Uterus (tissue), 3 donors: ENCODE measurements at regions not wholly inside any gene's neighbourhood (a gene's known extent, or its start where the extent isn't known, plus 50 kb on each side); places are given as distances from the start of the nearest gene placed in this dataset.

ENCODE experiments used
- DNase-seq, 2 donors: peaks; one replicate each; pipeline ENCODE4 v3.0.0-alpha.2; 2019 to 2020
- H3K27ac ChIP-seq, 2 donors: fragments of 200-600 bp; sonication (generic); 1 replicate in 1 of 2; 2 replicates in 1 of 2; pipeline ENCODE4 v1.5.1; 2016 to 2018
- H3K27me3 ChIP-seq, 2 donors: fragments of 200-600 bp; sonication (generic); one replicate each; pipeline ENCODE4 v1.5.1; 2018 to 2019; ENCODE audit warnings: control low read depth in 1 of 2
- H3K36me3 ChIP-seq, 2 donors: fragments of 200-600 bp; sonication (generic); one replicate each; pipeline ENCODE4 v1.5.1; 2019; ENCODE audit warnings: control low read depth in 1 of 2
- H3K4me1 ChIP-seq, 2 donors: fragments of 200-600 bp; sonication (generic); one replicate each; pipeline ENCODE4 v1.5.1; 2018 to 2019; ENCODE audit warnings: control low read depth in 1 of 2
- H3K4me3 ChIP-seq, 2 donors: fragments of 200-600 bp; sonication (generic); 1 replicate in 1 of 2; 2 replicates in 1 of 2; pipeline ENCODE4 v1.5.1; 2018 to 2019; ENCODE audit warnings: mild to moderate bottlenecking in 1 of 2
- H3K9me3 ChIP-seq, 2 donors: fragments of 200-600 bp; sonication (generic); one replicate each; pipeline ENCODE4 v1.5.1; 2019; ENCODE audit warnings: control low read depth in 1 of 2
- POLR2A ChIP-seq, 2 donors: fragments of 450-650 bp; IDR thresholded peaks; one replicate each; pipeline ENCODE4 v1.6.1; 2016; ENCODE audit warnings: antibody characterized with exemption in 2 of 2, mild to moderate bottlenecking in 1 of 2, moderate library complexity in 1 of 2
- intact Hi-C: fragments of 100-400 bp; cut with DNase I; formaldehyde crosslinking; loops from one replicate; pipeline ENCODE4 v1.15.1; 2023; ENCODE audit warnings: low total_unique reads
- TF ChIP-seq, protein P1 (sequence below), 4 experiments: fragments of 200-600 bp in 2 of 4; fragments of 450-650 bp in 2 of 4; sonication (generic) in 2 of 4; IDR thresholded peaks; one replicate each; pipeline ENCODE4 v1.5.1; 2016 to 2019; ENCODE audit warnings: antibody characterized with exemption in 4 of 4, mild to moderate bottlenecking in 2 of 4, moderate library complexity in 1 of 4
- donor health status: DM: yes; HTN: yes; CAD: no.

DNA sequence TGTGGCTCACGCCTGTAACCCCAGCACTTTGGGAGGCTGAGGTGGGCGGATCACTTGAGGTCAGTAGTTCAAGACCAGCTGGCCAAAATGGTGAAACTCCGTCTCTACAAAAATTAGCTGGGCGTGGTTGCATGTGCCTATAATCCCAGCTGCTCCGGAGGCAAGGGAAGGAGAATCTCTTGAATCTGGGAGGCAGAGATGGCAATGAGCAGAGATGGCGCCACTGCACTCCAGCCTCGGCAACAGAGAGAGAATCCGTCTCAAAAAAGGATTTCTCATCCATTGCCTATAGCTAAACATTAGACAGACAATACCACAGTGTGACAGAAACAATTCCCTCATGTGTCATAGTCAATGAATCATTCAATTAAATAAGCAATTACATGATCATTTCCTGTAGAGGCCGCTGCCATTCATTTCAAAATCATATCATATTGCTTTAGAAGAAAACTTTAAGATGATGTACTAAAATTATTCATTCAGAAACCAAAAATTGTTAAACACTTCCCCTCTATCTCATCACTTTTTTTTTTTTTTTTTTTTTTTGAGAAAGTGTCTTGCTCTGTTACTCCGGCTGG lies 69.5 kb upstream of the TGIF1 start:
- H3K4me3 ChIP-seq = no peak overlapping the region
- H3K36me3 ChIP-seq = no peaks in the 10 kb centered on the region
- no peaks in the 10 kb centered on the region for H3K9me3 ChIP-seq
- DNase-seq = no peak
- no peak overlapping the region for H3K27ac ChIP-seq
- no peaks in the 10 kb centered on the region for H3K4me1 ChIP-seq
- TF ChIP-seq POLR2A (IDR thresholded peaks at IDR 0.05) = no peak
- TF ChIP-seq, protein P1, sequence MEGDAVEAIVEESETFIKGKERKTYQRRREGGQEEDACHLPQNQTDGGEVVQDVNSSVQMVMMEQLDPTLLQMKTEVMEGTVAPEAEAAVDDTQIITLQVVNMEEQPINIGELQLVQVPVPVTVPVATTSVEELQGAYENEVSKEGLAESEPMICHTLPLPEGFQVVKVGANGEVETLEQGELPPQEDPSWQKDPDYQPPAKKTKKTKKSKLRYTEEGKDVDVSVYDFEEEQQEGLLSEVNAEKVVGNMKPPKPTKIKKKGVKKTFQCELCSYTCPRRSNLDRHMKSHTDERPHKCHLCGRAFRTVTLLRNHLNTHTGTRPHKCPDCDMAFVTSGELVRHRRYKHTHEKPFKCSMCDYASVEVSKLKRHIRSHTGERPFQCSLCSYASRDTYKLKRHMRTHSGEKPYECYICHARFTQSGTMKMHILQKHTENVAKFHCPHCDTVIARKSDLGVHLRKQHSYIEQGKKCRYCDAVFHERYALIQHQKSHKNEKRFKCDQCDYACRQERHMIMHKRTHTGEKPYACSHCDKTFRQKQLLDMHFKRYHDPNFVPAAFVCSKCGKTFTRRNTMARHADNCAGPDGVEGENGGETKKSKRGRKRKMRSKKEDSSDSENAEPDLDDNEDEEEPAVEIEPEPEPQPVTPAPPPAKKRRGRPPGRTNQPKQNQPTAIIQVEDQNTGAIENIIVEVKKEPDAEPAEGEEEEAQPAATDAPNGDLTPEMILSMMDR (IDR thresholded peaks at IDR 0.05) = no peak
- H3K27me3 ChIP-seq = no peaks in the 10 kb centered on the region
- intact Hi-C loops = no loop called here

- no peak for DNase-seq
- H3K27me3 ChIP-seq = no peaks in the 10 kb centered on the region
- H3K9me3 ChIP-seq = no peaks in the 10 kb centered on the region
- no peaks in the 10 kb centered on the region for H3K4me1 ChIP-seq
- TF ChIP-seq, protein P1 (IDR thresholded peaks at IDR 0.05) = no peak
- TF ChIP-seq POLR2A (IDR thresholded peaks at IDR 0.05) = no peak
- H3K4me3 ChIP-seq = no peak overlapping the region
- intact Hi-C loops = no loop called here
- no peak overlapping the region for H3K27ac ChIP-seq
- H3K36me3 ChIP-seq = no peaks in the 10 kb centered on the region
These were observed 66.5 kb upstream of the TGIF1 start for GRCh38 chr18:3383381-3383915.

DNA sequence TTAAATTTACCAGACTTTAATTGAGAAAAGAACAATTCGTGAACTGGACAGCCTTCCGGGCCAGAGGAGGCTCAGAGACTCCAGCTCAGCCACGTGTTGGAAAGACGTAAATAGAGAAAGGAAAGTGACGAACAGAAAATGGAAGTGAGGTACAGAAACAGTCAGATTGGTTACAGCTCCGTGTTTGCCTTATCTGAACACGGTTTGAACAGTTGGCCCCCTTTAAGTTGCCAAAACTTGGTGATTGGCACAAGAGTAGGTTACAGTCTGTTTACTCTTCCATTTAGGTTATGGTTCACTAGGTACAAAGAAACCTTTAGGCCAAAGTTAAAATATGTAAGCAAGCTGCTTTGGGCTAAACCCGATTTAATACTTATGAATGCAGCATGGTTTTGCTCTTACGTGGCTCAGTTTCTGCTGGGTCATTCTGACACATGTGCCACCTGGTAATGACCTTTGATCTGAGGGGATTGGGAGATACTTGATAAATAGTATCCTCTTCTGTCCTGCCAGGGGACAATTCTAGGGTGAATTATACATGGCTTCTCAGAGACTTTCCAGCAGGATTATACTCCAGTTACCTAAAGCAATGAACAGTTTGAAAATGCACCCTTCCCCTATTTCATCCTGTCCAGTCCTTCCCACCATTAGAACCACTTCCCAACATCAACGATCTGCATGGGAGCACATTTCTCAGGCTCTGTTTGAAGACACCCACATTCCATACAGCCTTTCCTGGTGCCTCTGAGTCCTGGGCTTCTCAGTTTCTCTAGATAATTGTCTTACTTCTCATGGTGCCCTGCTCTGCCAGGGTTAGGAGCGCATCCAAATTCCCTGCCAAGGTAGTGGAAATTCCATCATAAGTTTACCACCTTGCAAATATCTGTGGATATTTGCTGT lies 65.1 kb upstream of the TGIF1 start:
- H3K9me3 ChIP-seq = peaks cover 0 to 2% of the 10 kb centered on the region in 2 donors
- H3K4me3 ChIP-seq = no peak overlapping the region
- H3K27ac ChIP-seq = no peak overlapping the region
- intact Hi-C loops = no loop called here
- TF ChIP-seq, protein P1 (IDR thresholded peaks at IDR 0.05) = no peak
- no peak for TF ChIP-seq POLR2A (IDR thresholded peaks at IDR 0.05)
- H3K27me3 ChIP-seq = no peaks in the 10 kb centered on the region
- H3K36me3 ChIP-seq = no peaks in the 10 kb centered on the region
- H3K4me1 ChIP-seq = no peaks in the 10 kb centered on the region
- no peak for DNase-seq

- DNase-seq = no peak
- Histone ChIP-seq H3K27ac (no peak overlapping the region), H3K27me3 (no peaks in the 10 kb centered on the region), H3K4me3 (no peak overlapping the region), H3K36me3 (no peaks in the 10 kb centered on the region), H3K9me3 (peaks cover 0 to 4% of the 10 kb centered on the region in 2 donors), H3K4me1 (no peaks in the 10 kb centered on the region)
- intact Hi-C loops = no loop called here
- TF ChIP-seq POLR2A (IDR thresholded peaks at IDR 0.05) = no peak
- TF ChIP-seq, protein P1 (IDR thresholded peaks at IDR 0.05) = no peak
These were observed 61.6 kb upstream of the TGIF1 start for GRCh38 chr18:3388323-3388722.

DNA sequence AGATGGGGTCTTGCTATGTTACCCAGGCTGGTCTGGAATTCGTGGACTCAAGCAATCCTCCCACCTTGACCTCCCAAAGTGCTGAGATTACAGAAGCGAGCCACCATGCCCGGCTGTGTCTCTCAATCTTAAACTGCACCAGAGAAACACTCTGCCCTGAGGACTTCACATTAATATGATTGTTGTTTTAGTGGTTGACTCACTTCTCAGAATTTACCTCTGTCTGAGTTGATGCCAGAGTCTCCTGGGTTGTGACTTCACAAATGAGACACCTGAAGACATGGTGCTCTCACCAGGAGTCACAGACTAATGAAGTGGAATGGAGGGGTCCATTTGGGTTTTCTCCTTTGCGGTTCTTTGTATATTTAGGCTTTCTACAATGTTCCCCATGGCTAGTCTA lies 61.0 kb upstream of the TGIF1 start:
- TF ChIP-seq, protein P1 (IDR thresholded peaks at IDR 0.05) = no peak
- no peak for TF ChIP-seq POLR2A (IDR thresholded peaks at IDR 0.05)
- DNase-seq = no peak
- Histone ChIP-seq H3K4me1 (no peaks in the 10 kb centered on the region), H3K27ac (no peak overlapping the region), H3K4me3 (no peak overlapping the region), H3K36me3 (no peaks in the 10 kb centered on the region), H3K9me3 (peaks cover 0 to 4% of the 10 kb centered on the region in 2 donors), H3K27me3 (no peaks in the 10 kb centered on the region)
- intact Hi-C loops = no loop called here
